A549 (cell line): ENCODE measurements at regions not wholly inside any gene's neighbourhood (a gene's known extent, or its start where the extent isn't known, plus 50 kb on each side); places are given as distances from the start of the nearest gene placed in this dataset.

Source experiments
- ATAC-seq, 2 experiments: fragments of 200-7000 bp in 1 of 2; fragments of >200 bp in 1 of 2; cut with Nextera tagmentation in 1 of 2; cut with Tn5 transposase in 1 of 2; 3 replicates each; pipeline versions ENCODE4 v1.8.0 to v1.9.1; 2018 to 2020; ENCODE audit warnings: mild to moderate bottlenecking in 1 of 2, moderate library complexity in 1 of 2
- CTCF ChIA-PET: fragments of 300-600 bp; sonication (Branson Sonifier 250); formaldehyde crosslinking; extraction: SDS; loops from one replicate; lab custom pipeline; 2021; ENCODE audit warnings: antibody characterized with exemption, inconsistent platforms; lab: Yijun Ruan, JAX
- POLR2A ChIA-PET: fragments of 350-600 bp; formaldehyde crosslinking; extraction: SDS; loops from one replicate; lab custom pipeline; 2021; ENCODE audit warnings: antibody characterized with exemption, inconsistent platforms; lab: Yijun Ruan, JAX
- DNase-seq, 2 experiments: peaks; one replicate each; pipeline versions ENCODE4 v3.0.0 to v3.0.0-alpha.2; 2011 to 2016; ENCODE audit warnings: low read depth in 1 of 2, low spot score in 1 of 2
- FAIRE-seq: peaks from 2 replicates; lab custom pipeline; 2011; peaks lifted over from hg19 to GRCh38; lab: Jason Lieb, UNC
- H3K27ac ChIP-seq, 2 experiments: fragments of >200 bp; sonication (Bioruptor Twin); formaldehyde crosslinking; 3 replicates each; pipeline ENCODE4 v1.5.1; 2016 to 2017
- H3K4me1 ChIP-seq: fragments of >200 bp; sonication (Bioruptor Twin); formaldehyde crosslinking; 3 replicates; pipeline ENCODE4 v1.6.1; 2016
- H3K4me2 ChIP-seq: fragments of >200 bp; sonication (Bioruptor Twin); formaldehyde crosslinking; 3 replicates; pipeline ENCODE4 v1.6.1; 2016
- H3K4me3 ChIP-seq: fragments of >200 bp; sonication (Bioruptor Twin); formaldehyde crosslinking; 3 replicates; pipeline ENCODE4 v1.5.1; 2016
- H3K9me3 ChIP-seq: fragments of >200 bp; sonication (Bioruptor Twin); formaldehyde crosslinking; 3 replicates; pipeline ENCODE4 v1.6.1; 2016
- CBX8 ChIP-seq: fragments of 200-600 bp; sonication (generic); IDR thresholded peaks from 2 replicates; pipeline ENCODE4 v1.6.1; 2016
- EHF ChIP-seq: fragments of 250-450 bp; sonication (Bioruptor Pico); IDR thresholded peaks from 2 replicates; pipeline ENCODE4 v1.5.0; 2020; ENCODE audit warnings: mild to moderate bottlenecking
- EHMT2 ChIP-seq: fragments of 200-600 bp; sonication (generic); IDR thresholded peaks from 2 replicates; pipeline ENCODE4 v1.6.1; 2016; ENCODE audit warnings: antibody characterized with exemption, low read depth, mild to moderate bottlenecking, moderate library complexity
- EP300 ChIP-seq, 2 experiments: fragments of >200 bp; sonication (Bioruptor Twin); formaldehyde crosslinking; IDR thresholded peaks; 2 replicates in 1 of 2; 3 replicates in 1 of 2; pipeline ENCODE4 v1.6.1; 2016 to 2017
- ESRRA ChIP-seq: fragments of 150-350 bp; IDR thresholded peaks from 2 replicates; pipeline ENCODE4 v1.6.1; 2014; ENCODE audit warnings: mild to moderate bottlenecking, low read length, borderline replicate concordance
- FOSB ChIP-seq: fragments of 250-450 bp; sonication (Bioruptor Pico); IDR thresholded peaks from 2 replicates; pipeline ENCODE4 v1.5.0; 2020; ENCODE audit warnings: mild to moderate bottlenecking, moderate library complexity
- FOSL2 ChIP-seq, 2 experiments: fragments of 450-650 bp in 1 of 2; fragments of >200 bp in 1 of 2; sonication (Bioruptor Twin) in 1 of 2; formaldehyde crosslinking; IDR thresholded peaks; 2 replicates each; pipeline versions ENCODE4 v1.5.0 to v1.6.1; 2016 to 2020; ENCODE audit warnings: mild to moderate bottlenecking in 1 of 2, moderate library complexity in 1 of 2
- FOXS1 ChIP-seq: fragments of 250-450 bp; sonication (Bioruptor Pico); IDR thresholded peaks from 2 replicates; pipeline ENCODE4 v1.5.0; 2020; ENCODE audit warnings: mild to moderate bottlenecking, moderate library complexity
- GATA3 ChIP-seq: IDR thresholded peaks from 2 replicates; pipeline ENCODE4 v1.6.1; 2012; ENCODE audit warnings: borderline replicate concordance
- HOXA7 ChIP-seq: fragments of 250-450 bp; sonication (Bioruptor Pico); IDR thresholded peaks from 2 replicates; pipeline ENCODE4 v1.5.0; 2020; ENCODE audit warnings: mild to moderate bottlenecking, moderate library complexity
- KDM1A ChIP-seq: fragments of 200-600 bp; sonication (generic); IDR thresholded peaks from 2 replicates; pipeline ENCODE4 v1.6.1; 2016; ENCODE audit warnings: low read depth, mild to moderate bottlenecking
- MYC ChIP-seq: IDR thresholded peaks from 2 replicates; pipeline ENCODE4 v1.6.1; 2012; ENCODE audit warnings: mild to moderate bottlenecking, inconsistent platforms, low read length, improper control_type of control experiment, borderline replicate concordance
- RAD21 ChIP-seq, 2 experiments: fragments of >200 bp in 1 of 2; sonication (Bioruptor Twin) in 1 of 2; formaldehyde crosslinking in 1 of 2; IDR thresholded peaks in 1 of 2; conservative IDR thresholded peaks in 1 of 2; 2 replicates in 1 of 2; 3 replicates in 1 of 2; pipeline ENCODE4 v1.6.1; 2012 to 2018; ENCODE audit warnings: inconsistent platforms in 1 of 2
- RARB ChIP-seq: fragments of 250-450 bp; sonication (Bioruptor Pico); IDR thresholded peaks from 2 replicates; pipeline ENCODE4 v1.8.0; 2021; ENCODE audit warnings: mild to moderate bottlenecking, moderate library complexity
- WGBS: methylation state at CpG from one replicate; pipeline ENCODE4 v1.1.6; 2017; ENCODE audit errors: missing lambda C conversion rate; 5-methylcytosine and 5-hydroxymethylcytosine counted together
- TF ChIP-seq, protein P1 (sequence below): fragments of 150-350 bp; IDR thresholded peaks from 2 replicates; pipeline ENCODE4 v1.6.1; 2014; ENCODE audit warnings: low read depth, mild to moderate bottlenecking, low read length
- TF ChIP-seq, protein P2 (sequence below): fragments of 250-450 bp; sonication (Bioruptor Pico); IDR thresholded peaks from 2 replicates; pipeline ENCODE4 v1.5.0; 2020; ENCODE audit warnings: low read depth, mild to moderate bottlenecking, moderate library complexity
- TF ChIP-seq, protein P3 (sequence below): fragments of >200 bp; sonication (Bioruptor Twin); formaldehyde crosslinking; IDR thresholded peaks from 3 replicates; pipeline ENCODE4 v1.5.1; 2016
- TF ChIP-seq, protein P4 (sequence below): fragments of 450-650 bp; IDR thresholded peaks from 2 replicates; pipeline ENCODE4 v1.6.1; 2014; ENCODE audit warnings: antibody characterized with exemption

DNA sequence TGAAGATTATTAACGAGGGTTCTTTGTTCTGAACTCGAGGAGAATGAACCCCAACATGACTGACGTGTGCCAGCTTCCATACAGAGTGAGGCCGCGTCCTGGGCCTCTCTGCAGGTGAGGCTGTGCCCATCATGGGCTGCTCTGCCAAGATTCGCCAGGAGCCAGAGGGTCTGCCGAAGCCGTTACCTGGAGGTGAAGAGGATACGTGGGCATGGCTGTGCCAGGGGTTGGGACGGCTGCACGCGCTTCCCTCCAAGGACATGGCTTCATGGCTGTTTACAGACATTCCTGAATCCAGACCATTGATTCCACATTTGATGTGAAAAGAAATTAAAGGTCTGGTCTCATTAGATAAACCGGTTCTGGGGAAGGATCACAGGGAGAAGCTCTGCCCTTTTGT lies 211.4 kb upstream of the SALL3 start:
- Histone ChIP-seq H3K4me1 (no peaks in the 10 kb centered on the region), H3K4me2 (no peak overlapping the region), H3K4me3 (no peak overlapping the region), H3K27ac (no peak overlapping the region), H3K9me3 (no peaks in the 10 kb centered on the region)
- ATAC-seq: no peak
- ChIA-PET CTCF (interaction anchor here (0.6 kb wide), 1 partner anchor 52 kb away, joined by 3 read pairs; no protein-coding TSS in a partner anchor), POLR2A (no interaction called here)
- TF ChIP-seq RARB (CRISPR knock-in tag): no peak
- TF ChIP-seq EP300 (IDR thresholded peaks at IDR 0.05): no peak
- TF ChIP-seq MYC: no peak
- TF ChIP-seq, protein P1, sequence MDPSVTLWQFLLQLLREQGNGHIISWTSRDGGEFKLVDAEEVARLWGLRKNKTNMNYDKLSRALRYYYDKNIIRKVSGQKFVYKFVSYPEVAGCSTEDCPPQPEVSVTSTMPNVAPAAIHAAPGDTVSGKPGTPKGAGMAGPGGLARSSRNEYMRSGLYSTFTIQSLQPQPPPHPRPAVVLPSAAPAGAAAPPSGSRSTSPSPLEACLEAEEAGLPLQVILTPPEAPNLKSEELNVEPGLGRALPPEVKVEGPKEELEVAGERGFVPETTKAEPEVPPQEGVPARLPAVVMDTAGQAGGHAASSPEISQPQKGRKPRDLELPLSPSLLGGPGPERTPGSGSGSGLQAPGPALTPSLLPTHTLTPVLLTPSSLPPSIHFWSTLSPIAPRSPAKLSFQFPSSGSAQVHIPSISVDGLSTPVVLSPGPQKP: no peak
- no peak for TF ChIP-seq EHF (CRISPR knock-in tag)
- TF ChIP-seq, protein P2, sequence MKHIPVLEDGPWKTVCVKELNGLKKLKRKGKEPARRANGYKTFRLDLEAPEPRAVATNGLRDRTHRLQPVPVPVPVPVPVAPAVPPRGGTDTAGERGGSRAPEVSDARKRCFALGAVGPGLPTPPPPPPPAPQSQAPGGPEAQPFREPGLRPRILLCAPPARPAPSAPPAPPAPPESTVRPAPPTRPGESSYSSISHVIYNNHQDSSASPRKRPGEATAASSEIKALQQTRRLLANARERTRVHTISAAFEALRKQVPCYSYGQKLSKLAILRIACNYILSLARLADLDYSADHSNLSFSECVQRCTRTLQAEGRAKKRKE (CRISPR knock-in tag): no peak
- no peak for TF ChIP-seq FOSB
- TF ChIP-seq RAD21 (conservative IDR thresholded peaks at IDR 0.05 in 1 of 2, IDR thresholded peaks at IDR 0.05 in 1 of 2): no peak
- TF ChIP-seq CBX8: no peak
- 35% methylated on average over 9 of the region's 13 CpGs for WGBS
- FAIRE-seq: no peak
- no peak for DNase-seq

DNA sequence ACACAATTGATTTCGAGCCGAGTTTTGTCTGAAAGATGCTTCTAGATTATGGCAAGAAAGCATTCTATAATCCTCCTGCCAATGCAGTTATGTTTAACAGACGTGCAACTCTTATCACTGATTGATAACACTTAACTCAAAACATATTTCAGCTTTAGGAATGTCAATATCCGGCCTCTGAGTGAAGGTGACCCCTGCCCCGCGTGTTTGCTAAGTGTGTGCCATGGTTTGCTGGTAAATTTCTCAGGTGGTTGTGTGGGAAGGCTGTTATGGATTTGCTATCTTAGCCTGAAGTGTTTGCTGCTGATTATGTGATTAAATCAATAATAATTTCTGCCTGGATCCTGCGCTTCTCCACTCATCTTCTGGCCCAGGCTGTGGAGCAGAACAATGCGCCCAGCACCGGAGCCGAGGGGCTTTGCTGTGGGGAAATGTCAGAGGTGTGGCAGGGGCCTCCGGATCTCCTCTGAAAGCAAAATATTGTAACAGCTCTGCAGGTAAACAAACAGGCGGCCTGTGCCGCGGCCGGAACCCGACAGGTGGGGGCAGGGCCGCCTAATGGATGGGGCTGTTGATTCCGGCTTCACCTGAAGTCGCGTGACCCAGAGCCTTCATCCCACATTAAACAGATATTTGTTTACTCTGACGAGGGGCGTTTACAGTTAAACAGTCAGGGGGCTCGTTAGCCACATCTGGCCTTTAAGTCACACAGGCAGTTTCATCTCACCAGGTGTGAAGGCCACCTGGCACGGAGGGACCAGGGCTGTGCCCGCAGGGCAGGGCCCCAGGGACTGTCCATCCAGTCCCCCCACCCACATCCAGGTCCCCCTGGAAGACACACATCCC lies 210.7 kb upstream of the SALL3 start:
- H3K9me3 ChIP-seq: no peaks in the 10 kb centered on the region
- no peak overlapping the region for H3K27ac ChIP-seq
- FAIRE-seq: no peak
- ChIA-PET CTCF (interaction anchor here (0.6 kb wide), 1 partner anchor 51 kb away, joined by 3 read pairs; no protein-coding TSS in a partner anchor), POLR2A (no interaction called here)
- no peak for TF ChIP-seq CBX8
- no peak for TF ChIP-seq ESRRA
- TF ChIP-seq, protein P3, sequence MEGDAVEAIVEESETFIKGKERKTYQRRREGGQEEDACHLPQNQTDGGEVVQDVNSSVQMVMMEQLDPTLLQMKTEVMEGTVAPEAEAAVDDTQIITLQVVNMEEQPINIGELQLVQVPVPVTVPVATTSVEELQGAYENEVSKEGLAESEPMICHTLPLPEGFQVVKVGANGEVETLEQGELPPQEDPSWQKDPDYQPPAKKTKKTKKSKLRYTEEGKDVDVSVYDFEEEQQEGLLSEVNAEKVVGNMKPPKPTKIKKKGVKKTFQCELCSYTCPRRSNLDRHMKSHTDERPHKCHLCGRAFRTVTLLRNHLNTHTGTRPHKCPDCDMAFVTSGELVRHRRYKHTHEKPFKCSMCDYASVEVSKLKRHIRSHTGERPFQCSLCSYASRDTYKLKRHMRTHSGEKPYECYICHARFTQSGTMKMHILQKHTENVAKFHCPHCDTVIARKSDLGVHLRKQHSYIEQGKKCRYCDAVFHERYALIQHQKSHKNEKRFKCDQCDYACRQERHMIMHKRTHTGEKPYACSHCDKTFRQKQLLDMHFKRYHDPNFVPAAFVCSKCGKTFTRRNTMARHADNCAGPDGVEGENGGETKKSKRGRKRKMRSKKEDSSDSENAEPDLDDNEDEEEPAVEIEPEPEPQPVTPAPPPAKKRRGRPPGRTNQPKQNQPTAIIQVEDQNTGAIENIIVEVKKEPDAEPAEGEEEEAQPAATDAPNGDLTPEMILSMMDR: no peak
- no peak for TF ChIP-seq FOSL2 (IDR thresholded peaks at IDR 0.05)
- TF ChIP-seq FOSL2 (CRISPR knock-in tag; IDR thresholded peaks at IDR 0.05): no peak
- no peak for TF ChIP-seq HOXA7
- TF ChIP-seq GATA3: no peak
- TF ChIP-seq, protein P4, sequence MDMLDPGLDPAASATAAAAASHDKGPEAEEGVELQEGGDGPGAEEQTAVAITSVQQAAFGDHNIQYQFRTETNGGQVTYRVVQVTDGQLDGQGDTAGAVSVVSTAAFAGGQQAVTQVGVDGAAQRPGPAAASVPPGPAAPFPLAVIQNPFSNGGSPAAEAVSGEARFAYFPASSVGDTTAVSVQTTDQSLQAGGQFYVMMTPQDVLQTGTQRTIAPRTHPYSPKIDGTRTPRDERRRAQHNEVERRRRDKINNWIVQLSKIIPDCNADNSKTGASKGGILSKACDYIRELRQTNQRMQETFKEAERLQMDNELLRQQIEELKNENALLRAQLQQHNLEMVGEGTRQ: no peak
- no peak for TF ChIP-seq FOXS1 (CRISPR knock-in tag)
- TF ChIP-seq EHMT2: no peak
- no peak for TF ChIP-seq KDM1A
- WGBS: 22% methylated on average over 12 of the region's 25 CpGs
- no peak overlapping the region for H3K4me2 ChIP-seq
- no peak for DNase-seq
- ATAC-seq: no peak
- H3K4me3 ChIP-seq: no peak overlapping the region
- H3K4me1 ChIP-seq: no peaks in the 10 kb centered on the region
